Neural cell (in vitro differentiated cells): ENCODE measurements at regions not wholly inside any gene's neighbourhood (a gene's known extent, or its start where the extent isn't known, plus 50 kb on each side); places are given as distances from the start of the nearest gene placed in this dataset.
"Not testable (repeated sequence)": the region's sequence is repeated elsewhere in the genome, so short reads cannot be mapped to it uniquely, and the experiment has no call there.

ENCODE experiments used
- H2AFZ ChIP-seq: fragments of 200-600, 300-800 bp; sonication (generic), shearing (Covaris generic); 2 replicates; pipeline ENCODE4 v1.6.0; 2014; ENCODE audit warnings: low read depth, mild to moderate bottlenecking, antibody characterized with exemption, low read length, moderate library complexity
- H3F3A ChIP-seq: fragments of 200-600 bp; shearing (Covaris generic); 2 replicates; pipeline ENCODE4 v1.6.1; 2016; ENCODE audit warnings: mild to moderate bottlenecking, moderate library complexity, mixed read lengths, antibody characterized with exemption, low read length; ENCODE audit not compliant: insufficient read depth, poor library complexity, severe bottlenecking
- H3K27ac ChIP-seq: fragments of 200-600, 300-800 bp; sonication (generic), shearing (Covaris generic); 2 replicates; pipeline ENCODE4 v1.5.1; 2014; ENCODE audit warnings: mild to moderate bottlenecking, low read length, moderate library complexity
- H3K27me3 ChIP-seq: fragments of 300-800, 200-600 bp; sonication (generic), shearing (Covaris generic); 2 replicates; pipeline ENCODE4 v1.6.0; 2014; ENCODE audit warnings: mild to moderate bottlenecking, low read depth, low read length, moderate library complexity; ENCODE audit not compliant: insufficient read depth
- H3K36me3 ChIP-seq: fragments of 300-800, 200-600 bp; sonication (generic), shearing (Covaris generic); 2 replicates; pipeline ENCODE4 v1.5.1; 2014; ENCODE audit warnings: mild to moderate bottlenecking, antibody characterized with exemption, low read length, moderate library complexity; ENCODE audit not compliant: insufficient read depth
- H3K4me2 ChIP-seq: fragments of 300-800, 200-600 bp; sonication (generic), shearing (Covaris generic); 2 replicates; pipeline ENCODE4 v1.6.0; 2014; ENCODE audit warnings: mild to moderate bottlenecking, low read length
- H3K4me3 ChIP-seq: fragments of 300-800, 200-600 bp; sonication (generic), shearing (Covaris generic); 2 replicates; pipeline ENCODE4 v1.5.1; 2014; ENCODE audit warnings: mild to moderate bottlenecking, low read length, moderate library complexity
- H3K79me2 ChIP-seq: fragments of 200-600 bp; shearing (Covaris generic); replicated peaks from 2 replicates; pipeline ENCODE4 v1.6.0; 2014; ENCODE audit warnings: mild to moderate bottlenecking, low read length, moderate library complexity; ENCODE audit not compliant: insufficient read depth
- H3K9ac ChIP-seq: fragments of 300-800, 200-600 bp; sonication (generic), shearing (Covaris generic); 2 replicates; pipeline ENCODE4 v1.6.1; 2016; ENCODE audit warnings: mild to moderate bottlenecking, low read length, mixed read lengths
- H3K9me2 ChIP-seq: fragments of 200-600 bp; shearing (Covaris generic); 2 replicates; pipeline ENCODE4 v1.6.1; 2016; ENCODE audit warnings: mild to moderate bottlenecking, low read length, mixed read lengths; ENCODE audit not compliant: insufficient read depth
- H3K9me3 ChIP-seq: fragments of 200-600, 300-800 bp; sonication (generic), shearing (Covaris generic); 2 replicates; pipeline ENCODE4 v1.6.1; 2016; ENCODE audit warnings: mild to moderate bottlenecking, mixed run types, low read length, moderate library complexity, mixed read lengths
- H4K20me1 ChIP-seq: fragments of 200-600 bp; shearing (Covaris generic); 2 replicates; pipeline ENCODE4 v1.6.1; 2016; ENCODE audit warnings: mild to moderate bottlenecking, mixed run types; ENCODE audit not compliant: insufficient read depth
- CTCF ChIP-seq: fragments of 450-650 bp; IDR thresholded peaks from 2 replicates; pipeline ENCODE4 v1.5.1; 2014; ENCODE audit warnings: antibody characterized with exemption, mild to moderate bottlenecking, moderate library complexity; ENCODE audit not compliant: poor library complexity, severe bottlenecking
- EP300 ChIP-seq: fragments of 450-650 bp; conservative IDR thresholded peaks from 2 replicates; pipeline ENCODE4 v1.6.1; 2014; ENCODE audit warnings: antibody characterized with exemption, mild to moderate bottlenecking, moderate library complexity; ENCODE audit not compliant: poor library complexity, severe bottlenecking
- EZH2 ChIP-seq: fragments of 200-600, 300-800 bp; shearing (Covaris generic), sonication (generic); IDR thresholded peaks from 2 replicates; pipeline ENCODE4 v1.6.1; 2014; ENCODE audit warnings: antibody characterized with exemption, low read length, borderline replicate concordance, mild to moderate bottlenecking; ENCODE audit not compliant: insufficient read depth, poor library complexity, severe bottlenecking
- MXI1 ChIP-seq: fragments of 450-650 bp; conservative IDR thresholded peaks from 2 replicates; pipeline ENCODE4 v1.6.1; 2014; ENCODE audit warnings: antibody characterized with exemption, mild to moderate bottlenecking; ENCODE audit not compliant: poor library complexity, severe bottlenecking
- POLR2AphosphoS5 ChIP-seq: IDR thresholded peaks from 2 replicates; pipeline ENCODE4 v1.6.1; 2012
- RAD21 ChIP-seq: fragments of 450-650 bp; conservative IDR thresholded peaks from 2 replicates; pipeline ENCODE4 v1.6.1; 2014; ENCODE audit warnings: antibody characterized with exemption, mild to moderate bottlenecking, moderate library complexity
- REST ChIP-seq: IDR thresholded peaks from 2 replicates; pipeline ENCODE4 v1.6.1; 2012; ENCODE audit warnings: borderline replicate concordance
- SMC3 ChIP-seq: fragments of 450-650 bp; conservative IDR thresholded peaks from 2 replicates; pipeline ENCODE4 v1.6.1; 2014; ENCODE audit warnings: antibody characterized with exemption, mild to moderate bottlenecking, moderate library complexity; ENCODE audit not compliant: poor library complexity
- TAF1 ChIP-seq: IDR thresholded peaks from 2 replicates; pipeline ENCODE4 v1.6.1; 2012; ENCODE audit warnings: low read depth

GRCh38 chr7:142579946-142580345 is 169.3 kb upstream of the PRSS1 start:
- no peaks in the 10 kb centered on the region for H3K79me2 ChIP-seq
- H3K9me3 ChIP-seq, result no peaks in the 10 kb centered on the region
- no peak overlapping the region for H3K4me2 ChIP-seq
- H2AFZ ChIP-seq, result no peak overlapping the region
- H3K36me3 ChIP-seq, result no peaks in the 10 kb centered on the region
- no peak overlapping the region for H3K27ac ChIP-seq
- H3K9ac ChIP-seq, result no peak overlapping the region
- no peak overlapping the region for H3K4me3 ChIP-seq
- H4K20me1 ChIP-seq, result no peaks in the 10 kb centered on the region
- no peaks in the 10 kb centered on the region for H3K9me2 ChIP-seq
- TF ChIP-seq RAD21, result no peak
- TF ChIP-seq EP300, result no peak
- TF ChIP-seq POLR2AphosphoS5, result no peak
- TF ChIP-seq REST, result no peak
- TF ChIP-seq CTCF, result no peak
- TF ChIP-seq EZH2, result no peak
- TF ChIP-seq SMC3, result no peak
- TF ChIP-seq MXI1, result no peak
- no peak for TF ChIP-seq TAF1
- no peaks in the 10 kb centered on the region for H3K27me3 ChIP-seq
- H3F3A ChIP-seq, result no peaks in the 10 kb centered on the region

- H3K36me3 ChIP-seq, H3K9ac ChIP-seq, H3K9me3 ChIP-seq, H3K27me3 ChIP-seq, H3K4me3 ChIP-seq, H3F3A ChIP-seq, H3K9me2 ChIP-seq, H2AFZ ChIP-seq, H3K4me2 ChIP-seq, H3K27ac ChIP-seq, H4K20me1 ChIP-seq, H3K79me2 ChIP-seq: not testable (repeated sequence)
Observed at GRCh38 chr7:142575351-142575750, 173.9 kb upstream of the PRSS1 start.

GRCh38 chr7:142571581-142571980 is 177.7 kb upstream of the PRSS1 start:
- Histone ChIP-seq H3F3A (no peaks in the 10 kb centered on the region), H2AFZ (no peak overlapping the region)
- TF ChIP-seq EP300 (no peak), POLR2AphosphoS5 (no peak), CTCF (no peak), RAD21 (no peak), EZH2 (no peak), SMC3 (no peak), TAF1 (no peak), REST (no peak), MXI1 (no peak)

More at GRCh38 chr7:142571581-142571980, 177.7 kb upstream of the PRSS1 start:
- no peak overlapping the region for H3K9ac ChIP-seq
- no peaks in the 10 kb centered on the region for H4K20me1 ChIP-seq
- no peaks in the 10 kb centered on the region for H3K9me2 ChIP-seq
- H3K4me3 ChIP-seq, result no peak overlapping the region
- no peaks in the 10 kb centered on the region for H3K36me3 ChIP-seq
- H3K9me3 ChIP-seq, result no peaks in the 10 kb centered on the region
- no peak overlapping the region for H3K27ac ChIP-seq
- no peaks in the 10 kb centered on the region for H3K27me3 ChIP-seq
- H3K4me2 ChIP-seq, result no peak overlapping the region
- no peaks in the 10 kb centered on the region for H3K79me2 ChIP-seq
